ENCODE measurements at regions not wholly inside any gene's neighbourhood (a gene's known extent, or its start where the extent isn't known, plus 50 kb on each side); places are given as distances from the start of the nearest gene placed in this dataset.

- Histone ChIP-seq H3K9me3 (replicated peaks; ENCODE audit: control insufficient read depth, insufficient read depth, low read depth, low read length) (no peaks in the 10 kb centered on the region), H3K27me3 (ENCODE audit: control insufficient read depth in 2 of 2, insufficient read depth in 2 of 2, low read length in 2 of 2) (peaks cover 16 to 21% of the 10 kb centered on the region in 2 experiments), H3K4me3 (no peak overlapping the region), H3K36me3 (ENCODE audit: control insufficient read depth, insufficient read depth, low read length) (no peaks in the 10 kb centered on the region), H4K20me1 (replicated peaks; ENCODE audit: control insufficient read depth, insufficient read depth, low read length) (no peaks in the 10 kb centered on the region), H3K4me1 (replicated peaks in 1 of 2; ENCODE audit: control insufficient read depth in 2 of 2, insufficient read depth in 2 of 2, low read length in 2 of 2) (no peaks in the 10 kb centered on the region; a peak in 2 of 5 replicates), H3K9ac (ENCODE audit: insufficient read depth in 1 of 2, low read depth in 2 of 2, low read length in 2 of 2) (no peak overlapping the region), H3K4me2 (ENCODE audit: insufficient read depth, low read length) (no peak overlapping the region), H3K79me2 (ENCODE audit: control insufficient read depth, insufficient read depth, low read length) (no peaks in the 10 kb centered on the region), H2AFZ (ENCODE audit: low read depth, low read length) (no peak overlapping the region), H3K9me1 (ENCODE audit: control insufficient read depth, insufficient read depth, low read length) (no peaks in the 10 kb centered on the region), H3K27ac (ENCODE audit: extremely low read depth, low read depth, low read length) (no peak overlapping the region)
- FAIRE-seq (no peak), ATAC-seq (no peak), DNase-seq (ENCODE audit: extremely low read depth in 1 of 4, low spot score in 3 of 4) (no peak)
- CTCF ChIA-PET (ENCODE audit: low intra/inter-chr PET ratio): no interaction called here
- TF ChIP-seq CEBPG (CRISPR knock-in tag; IDR thresholded peaks at IDR 0.05): no peak
- peak in 1 of 2 experiments; percentile 75; a peak in 2 of 4 replicates for TF ChIP-seq CEBPG (tag; conservative IDR thresholded peaks at IDR 0.05 in 1 of 2, IDR thresholded peaks at IDR 0.05 in 1 of 2)
- no peak for TF ChIP-seq ZBED1 (IDR thresholded peaks at IDR 0.05)
- no peak for TF ChIP-seq ERF (CRISPR knock-in tag; IDR thresholded peaks at IDR 0.05)
- TF ChIP-seq ZNF583 (CRISPR knock-in tag; IDR thresholded peaks at IDR 0.05): no peak
- TF ChIP-seq STAG1 (CRISPR knock-in tag; IDR thresholded peaks at IDR 0.05; ENCODE audit: borderline replicate concordance): no peak
- peak; percentile 55; the same call in 1 of the 2 replicates for TF ChIP-seq CEBPB (tag; IDR thresholded peaks at IDR 0.05)
- TF ChIP-seq ARID1B (IDR thresholded peaks at IDR 0.05): no peak
- peak; percentile 25; the same call in 1 of the 2 replicates for TF ChIP-seq ATF3 (IDR thresholded peaks at IDR 0.05)
- TF ChIP-seq ATF3 (CRISPR knock-in tag; conservative IDR thresholded peaks at IDR 0.05): no peak
- POLR2A ChIA-PET: no interaction called here
- in situ Hi-C loops (cut with MboI) (no loop called here), intact Hi-C loops (cut with micrococcal nuclease) (no loop called here)
- WGBS (ENCODE audit: insufficient coverage, low coverage, missing lambda C conversion rate): 86% methylated on average over 1 of the region's 1 CpG
- no TSS peak for BruUV-seq (replicated peaks)
These were observed 207.4 kb downstream of the RRAGC start for GRCh38 chr1:38652217-38652616.

All from K562 (cell line).